HepG2 (cell line): ENCODE measurements at regions not wholly inside any gene's neighbourhood (a gene's known extent, or its start where the extent isn't known, plus 50 kb on each side); places are given as distances from the start of the nearest gene placed in this dataset.

Experiments
- ATAC-seq: fragments of 200-7000 bp; cut with Tn5 transposase; 3 replicates; pipeline ENCODE4 v1.9.1; 2020; ENCODE audit warnings: mild to moderate bottlenecking, moderate library complexity
- BruUV-seq: library from RNA; stranded (reverse); fragments of 400-500 nt; replicated peaks from 2 replicates; lab custom pipeline; 2021; lab: Mats Ljungman, UMichigan
- CTCF ChIA-PET: fragments of 300-600 bp; formaldehyde crosslinking; extraction: SDS; loops from one replicate; lab custom pipeline; 2021; ENCODE audit warnings: low total read pairs, inconsistent platforms, low intra/inter-chr PET ratio; lab: Yijun Ruan, JAX
- POLR2A ChIA-PET: fragments of 350-600 bp; sonication (Branson Sonifier 250); formaldehyde crosslinking; loops from one replicate; lab custom pipeline; 2020; ENCODE audit warnings: antibody characterized with exemption, inconsistent platforms; lab: Yijun Ruan, JAX
- DNase-seq: peaks from one replicate; pipeline ENCODE4 v3.0.0-alpha.2; 2015; ENCODE audit warnings: low spot score
- FAIRE-seq: peaks from 3 replicates; lab custom pipeline; 2011; peaks lifted over from hg19 to GRCh38; lab: Jason Lieb, UNC
- H2AFZ ChIP-seq: one replicate; pipeline ENCODE4 v1.6.1; 2011; ENCODE audit warnings: low read length, inconsistent platforms
- H3K27ac ChIP-seq: fragments of 300-600 bp; 3 replicates; pipeline ENCODE4 v1.8.0; 2011; ENCODE audit warnings: mixed run types, mild to moderate bottlenecking, mixed read lengths, low read length, inconsistent platforms; ENCODE audit not compliant: insufficient read depth; ENCODE audit errors: extremely low read length
- H3K27me3 ChIP-seq, 2 experiments: fragments of 200-600 bp in 1 of 2; 2 replicates in 1 of 2; 3 replicates in 1 of 2; pipeline versions ENCODE4 v1.6.0 to v1.8.0; 2011; ENCODE audit warnings: low read length in 2 of 2, mild to moderate bottlenecking in 2 of 2, moderate library complexity in 2 of 2, inconsistent platforms in 1 of 2; ENCODE audit not compliant: insufficient read depth in 2 of 2, control insufficient read depth in 1 of 2
- H3K36me3 ChIP-seq, 2 experiments: fragments of 200-600 bp in 1 of 2; replicated peaks in 1 of 2; 2 replicates in 1 of 2; 3 replicates in 1 of 2; pipeline versions ENCODE4 v1.5.1 to v1.8.0; 2011; ENCODE audit warnings: low read length in 2 of 2, inconsistent platforms in 1 of 2; ENCODE audit not compliant: insufficient read depth in 2 of 2, control insufficient read depth in 1 of 2
- H3K4me1 ChIP-seq: 2 replicates; pipeline ENCODE4 v1.5.1; 2012; ENCODE audit warnings: low read length, inconsistent platforms; ENCODE audit not compliant: insufficient read depth
- H3K4me2 ChIP-seq: 2 replicates; pipeline ENCODE4 v1.6.0; 2011; ENCODE audit warnings: low read depth, low read length, inconsistent platforms
- H3K4me3 ChIP-seq, 3 experiments: fragments of 200-600 bp in 1 of 3; sonication (generic), shearing (Covaris generic) in 1 of 3; replicated peaks in 1 of 3; 2 replicates each; pipeline ENCODE4 v1.5.1; 2011 to 2016; ENCODE audit warnings: low read length in 3 of 3, inconsistent platforms in 2 of 3, low read depth in 2 of 3, mild to moderate bottlenecking in 2 of 3, control low read depth in 1 of 3, mixed read lengths in 1 of 3; ENCODE audit not compliant: insufficient read depth in 1 of 3
- H3K79me2 ChIP-seq: one replicate; pipeline ENCODE4 v1.6.1; 2011; ENCODE audit warnings: low read length, inconsistent platforms; ENCODE audit not compliant: insufficient read depth
- H3K9ac ChIP-seq: 2 replicates; pipeline ENCODE4 v1.6.0; 2011; ENCODE audit warnings: mild to moderate bottlenecking, low read depth, low read length, inconsistent platforms; ENCODE audit not compliant: insufficient read depth
- H3K9me3 ChIP-seq: 2 replicates; pipeline ENCODE4 v1.5.1; 2012; ENCODE audit warnings: mild to moderate bottlenecking, low read length
- H4K20me1 ChIP-seq: 2 replicates; pipeline ENCODE4 v1.6.0; 2011; ENCODE audit warnings: inconsistent platforms, mild to moderate bottlenecking, low read length, moderate library complexity; ENCODE audit not compliant: insufficient read depth
- ARID5B ChIP-seq: IDR thresholded peaks from 2 replicates; pipeline ENCODE4 v1.4.0; 2020; ENCODE audit warnings: mild to moderate bottlenecking, missing genetic modification reagents
- ATRX ChIP-seq: sonication (generic); formaldehyde crosslinking; IDR thresholded peaks from 2 replicates; pipeline ENCODE4 v1.4.0; 2020; ENCODE audit warnings: missing genetic modification reagents, borderline replicate concordance
- MED13 ChIP-seq: sonication (generic); formaldehyde crosslinking; IDR thresholded peaks from 2 replicates; pipeline ENCODE4 v1.5.0; 2020; ENCODE audit warnings: missing genetic modification reagents
- MTERF4 ChIP-seq: sonication (generic); formaldehyde crosslinking; IDR thresholded peaks from 2 replicates; pipeline ENCODE4 v1.8.0; 2023; ENCODE audit warnings: mild to moderate bottlenecking, missing genetic modification reagents
- SSRP1 ChIP-seq: IDR thresholded peaks from 2 replicates; pipeline ENCODE4 v1.6.1; 2016; ENCODE audit warnings: control low read depth
- TAF1 ChIP-seq: sonication (generic); formaldehyde crosslinking; IDR thresholded peaks from 2 replicates; pipeline ENCODE4 v1.4.0; 2020; ENCODE audit warnings: missing genetic modification reagents
- ZBTB26 ChIP-seq: IDR thresholded peaks from 2 replicates; pipeline ENCODE4 v1.6.1; 2016; ENCODE audit warnings: missing compliant biosample characterization, missing genetic modification reagents, borderline replicate concordance
- ZNF878 ChIP-seq: sonication (generic); formaldehyde crosslinking; IDR thresholded peaks from 2 replicates; pipeline ENCODE4 v1.8.1; 2023; ENCODE audit warnings: mild to moderate bottlenecking, missing genetic modification reagents, moderate library complexity
- ZNF883 ChIP-seq: sonication (generic); formaldehyde crosslinking; IDR thresholded peaks from 2 replicates; pipeline ENCODE4 v1.5.1; 2020; ENCODE audit warnings: mild to moderate bottlenecking, missing genetic modification reagents; ENCODE audit errors: not compliant biosample characterization
- WGBS: methylation state at CpG from one replicate; pipeline ENCODE4 v1.1.6; 2017; ENCODE audit warnings: low lambda C conversion rate; 5-methylcytosine and 5-hydroxymethylcytosine counted together
- in situ Hi-C: cut with HindIII; loops from 2 replicates; pipeline ENCODE4 v1.10.0; 2017; ENCODE audit warnings: low pct_unique_long_range_greater_than_20kb; ENCODE audit not compliant: extremely low pct_ligation_motif_present
- intact Hi-C: fragments of 100-400 bp; cut with micrococcal nuclease; formaldehyde crosslinking; loops from one replicate; pipeline ENCODE4 v1.10.0; 2022; ENCODE audit not compliant: unreplicated experiment

- peak; percentile 3 for DNase-seq
- CTCF ChIA-PET: no interaction called here
Observed at GRCh38 chr18:1294229-1294628, 389.6 kb downstream of the ADCYAP1 start.

GRCh38 chr18:1296237-1296636, 391.6 kb downstream of the ADCYAP1 start:
- Histone ChIP-seq H3K4me1 (no peaks in the 10 kb centered on the region), H4K20me1 (no peaks in the 10 kb centered on the region), H2AFZ (no peak overlapping the region), H3K9me3 (no peaks in the 10 kb centered on the region), H3K4me2 (no peak overlapping the region), H3K27ac (no peak overlapping the region), H3K36me3 (no peaks in the 10 kb centered on the region), H3K9ac (no peak overlapping the region), H3K27me3 (no peaks in the 10 kb centered on the region), H3K79me2 (no peaks in the 10 kb centered on the region), H3K4me3 (no peak overlapping the region)
- DNase-seq: no peak
- FAIRE-seq: no peak
- no peak for ATAC-seq
- BruUV-seq: no TSS peak
- intact Hi-C loops (no loop called here), in situ Hi-C loops (no loop called here)
- 0% methylated on average over 2 of the region's 6 CpGs for WGBS
- CTCF ChIA-PET: no interaction called here
- POLR2A ChIA-PET: no interaction called here
- TF ChIP-seq ARID5B (CRISPR knock-in tag) (no peak), MTERF4 (CRISPR knock-in tag) (no peak), ZNF878 (CRISPR knock-in tag) (no peak), ATRX (CRISPR knock-in tag) (no peak), SSRP1 (no peak), MED13 (CRISPR knock-in tag) (no peak), ZNF883 (CRISPR knock-in tag) (no peak)

More at GRCh38 chr18:1294229-1294628, 389.6 kb downstream of the ADCYAP1 start:
- no peaks in the 10 kb centered on the region for H3K9me3 ChIP-seq
- H3K27me3 ChIP-seq: no peaks in the 10 kb centered on the region
- no peaks in the 10 kb centered on the region for H4K20me1 ChIP-seq
- H3K4me3 ChIP-seq: no peak overlapping the region
- POLR2A ChIA-PET: no interaction called here
- no peaks in the 10 kb centered on the region for H3K36me3 ChIP-seq
- no peak overlapping the region for H3K9ac ChIP-seq
- FAIRE-seq (no peak), ATAC-seq (no peak)
- intact Hi-C loops (no loop called here), in situ Hi-C loops (no loop called here)
- no peaks in the 10 kb centered on the region for H3K79me2 ChIP-seq
- H3K4me2 ChIP-seq: no peak overlapping the region
- no TSS peak for BruUV-seq
- H3K4me1 ChIP-seq: no peaks in the 10 kb centered on the region
- TF ChIP-seq TAF1 (CRISPR knock-in tag) (no peak), ZBTB26 (CRISPR knock-in tag) (peak; percentile 91)
- TF ChIP-seq, all 625 proteins: peak for 1
- no peak overlapping the region for H2AFZ ChIP-seq
- no peak overlapping the region for H3K27ac ChIP-seq
- WGBS: 6% methylated on average over 4 of the region's 4 CpGs
